OCI-LY3 (cell line): ENCODE measurements at regions not wholly inside any gene's neighbourhood (a gene's known extent, or its start where the extent isn't known, plus 50 kb on each side); places are given as distances from the start of the nearest gene placed in this dataset.
"Not testable (repeated sequence)": the region's sequence is repeated elsewhere in the genome, so short reads cannot be mapped to it uniquely, and the experiment has no call there.

ENCODE experiments used
- H2AFZ ChIP-seq: fragments of 200-600, 300-600 bp; shearing (Covaris generic); 2 replicates; pipeline ENCODE4 v1.6.0; 2014; ENCODE audit warnings: antibody characterized with exemption, low read depth, low read length
- H3K27ac ChIP-seq: fragments of 200-600, 300-600 bp; sonication (generic); 2 replicates; pipeline ENCODE4 v1.5.1; 2014; ENCODE audit warnings: mild to moderate bottlenecking, low read length, moderate library complexity, mixed read lengths
- H3K27me3 ChIP-seq: fragments of 200-600, 300-600 bp; sonication (generic); 2 replicates; pipeline ENCODE4 v1.6.1; 2014; ENCODE audit warnings: low read depth, low read length, mixed read lengths
- H3K36me3 ChIP-seq: fragments of 200-600, 300-600 bp; sonication (generic); replicated peaks from 2 replicates; pipeline ENCODE3; 2014; ENCODE audit warnings: low read depth, low read length, mixed read lengths
- H3K4me1 ChIP-seq: fragments of 300-600, 200-600 bp; sonication (generic); 2 replicates; pipeline ENCODE4 v1.6.1; 2014; ENCODE audit warnings: low read length, mixed read lengths
- H3K4me2 ChIP-seq: fragments of 200-600, 300-600 bp; sonication (generic); 2 replicates; pipeline ENCODE4 v1.6.1; 2014; ENCODE audit warnings: low read length, mixed read lengths
- H3K4me3 ChIP-seq: fragments of 300-600, 200-600 bp; sonication (generic); 2 replicates; pipeline ENCODE4 v1.5.1; 2014; ENCODE audit warnings: antibody characterized with exemption, mild to moderate bottlenecking, low read length, moderate library complexity
- H3K79me2 ChIP-seq: fragments of 300-600, 200-600 bp; shearing (Covaris generic); 2 replicates; pipeline ENCODE4 v1.6.1; 2014; ENCODE audit warnings: mild to moderate bottlenecking, low read length, mixed read lengths
- H3K9ac ChIP-seq: fragments of 300-600, 200-600 bp; shearing (Covaris generic); 2 replicates; pipeline ENCODE4 v1.6.0; 2014; ENCODE audit warnings: mild to moderate bottlenecking, low read length, moderate library complexity
- H3K9me3 ChIP-seq: fragments of 200-600, 300-600 bp; shearing (Covaris generic); 2 replicates; pipeline ENCODE4 v1.6.1; 2014; ENCODE audit warnings: low read length, mixed read lengths; ENCODE audit not compliant: insufficient read depth
- H4K20me1 ChIP-seq: fragments of 200-600, 300-600 bp; sonication (generic); 2 replicates; pipeline ENCODE4 v1.6.1; 2016; ENCODE audit warnings: low read length, mixed read lengths; ENCODE audit not compliant: insufficient read depth
- CTCF ChIP-seq: fragments of 200-600, 300-600 bp; sonication (generic); IDR thresholded peaks from 2 replicates; pipeline ENCODE4 v1.5.1; 2014; ENCODE audit warnings: antibody characterized with exemption, low read length, low read depth
- EZH2phosphoT487 ChIP-seq: fragments of 200-600 bp; shearing (Covaris generic); IDR thresholded peaks from 2 replicates; pipeline ENCODE4 v1.6.1; 2018; ENCODE audit warnings: antibody characterized with exemption, mixed run types, low read depth

- Histone ChIP-seq H3K4me3 (peak overlapping the region; percentile 87), H3K9ac (peak overlapping the region; percentile 71), H2AFZ (peak overlapping the region; percentile 88), H3K4me2 (peak overlapping the region; percentile 93)
- H4K20me1 ChIP-seq, H3K79me2 ChIP-seq, H3K36me3 ChIP-seq, H3K9me3 ChIP-seq, H3K27me3 ChIP-seq, H3K4me1 ChIP-seq, H3K27ac ChIP-seq: not testable (repeated sequence)
Measured at GRCh38 chr2:95682889-95683517, 91.2 kb downstream of the TRIM43 start.

GRCh38 chr2:95685513-95685912 is 93.7 kb downstream of the TRIM43 start:
- Histone ChIP-seq H3K9ac (no peak overlapping the region), H2AFZ (no peak overlapping the region), H3K36me3 (no peaks in the 10 kb centered on the region), H3K4me2 (no peak overlapping the region), H3K27me3 (no peaks in the 10 kb centered on the region), H3K4me3 (no peak overlapping the region), H3K27ac (no peak overlapping the region), H3K9me3 (no peaks in the 10 kb centered on the region), H4K20me1 (no peaks in the 10 kb centered on the region), H3K79me2 (no peaks in the 10 kb centered on the region), H3K4me1 (peaks cover 6% of the 10 kb centered on the region)
- TF ChIP-seq EZH2phosphoT487 (no peak), CTCF (no peak)

GRCh38 chr2:95686056-95686825 is 94.4 kb downstream of the TRIM43 start:
- not testable (repeated sequence) for H3K4me1 ChIP-seq, H3K9ac ChIP-seq, H3K36me3 ChIP-seq, H3K79me2 ChIP-seq, H3K9me3 ChIP-seq, H3K4me3 ChIP-seq, H2AFZ ChIP-seq, H3K27me3 ChIP-seq, H3K4me2 ChIP-seq, H3K27ac ChIP-seq, H4K20me1 ChIP-seq

GRCh38 chr2:95687852-95688251 is 96.1 kb downstream of the TRIM43 start:
- H3K4me2 ChIP-seq, H3K27me3 ChIP-seq, H3K27ac ChIP-seq, H4K20me1 ChIP-seq, H3K79me2 ChIP-seq, H2AFZ ChIP-seq, H3K9ac ChIP-seq, H3K36me3 ChIP-seq, H3K4me1 ChIP-seq, H3K9me3 ChIP-seq, H3K4me3 ChIP-seq: not testable (repeated sequence)

GRCh38 chr2:95691210-95691609 is 99.4 kb downstream of the TRIM43 start:
- not testable (repeated sequence) for H3K4me1 ChIP-seq, H3K9ac ChIP-seq, H3K4me3 ChIP-seq, H2AFZ ChIP-seq, H3K4me2 ChIP-seq, H3K79me2 ChIP-seq, H3K36me3 ChIP-seq, H3K27ac ChIP-seq, H3K9me3 ChIP-seq, H3K27me3 ChIP-seq, H4K20me1 ChIP-seq

- H4K20me1 ChIP-seq, H3K4me1 ChIP-seq, H2AFZ ChIP-seq, H3K4me3 ChIP-seq, H3K79me2 ChIP-seq, H3K9me3 ChIP-seq, H3K9ac ChIP-seq, H3K27ac ChIP-seq, H3K4me2 ChIP-seq, H3K36me3 ChIP-seq: not testable (repeated sequence)
- H3K27me3 ChIP-seq: peaks cover 25% of the 10 kb centered on the region
Measured at GRCh38 chr2:95693071-95693846, 101.5 kb downstream of the TRIM43 start.
